ENCODE measurements at regions not wholly inside any gene's neighbourhood (a gene's known extent, or its start where the extent isn't known, plus 50 kb on each side); places are given as distances from the start of the nearest gene placed in this dataset.

- peaks cover 34 to 42% (median 38%) of the 10 kb centered on the region in 3 donors for H3K4me1 Mint-ChIP-seq
- no peak for DNase-seq
- H3K9me3 Mint-ChIP-seq: no peaks in the 10 kb centered on the region
- peaks cover 14% of the 10 kb centered on the region for H3K4me1 ChIP-seq (ENCODE audit: insufficient read depth, low read length)
- H3K4me3 Mint-ChIP-seq: peak overlapping the region in 5 of 7 donors; percentile 1 to 92 (median 82)
- no peak overlapping the region for H3K4me3 ChIP-seq (ENCODE audit: low read length)
- H3K36me3 Mint-ChIP-seq: peaks cover 0 to 5% (median 1%) of the 10 kb centered on the region in 3 donors
- no peaks in the 10 kb centered on the region for H3K9me3 ChIP-seq (ENCODE audit: low read length)
- CTCF ChIA-PET: interaction anchor here (1.2 kb wide), 1 partner anchor 187 kb away, joined by 3 read pairs; no protein-coding TSS in a partner anchor
- H3K27me3 Mint-ChIP-seq: peaks cover 0 to 1% of the 10 kb centered on the region in 2 donors
- H3K27me3 ChIP-seq (ENCODE audit: insufficient read depth, low read length, poor library complexity, severe bottlenecking): no peaks in the 10 kb centered on the region
- no peaks in the 10 kb centered on the region for H3K36me3 ChIP-seq (ENCODE audit: insufficient read depth, low read length)
- H3K27ac ChIP-seq (ENCODE audit: low read depth, low read length): no peak overlapping the region
- peak overlapping the region in 4 of 8 donors; percentile 1 to 44 (median 30) for H3K27ac Mint-ChIP-seq
- POLR2A ChIA-PET: interaction anchor here (1.8 kb wide), 1 partner anchor 183 kb away, joined by 4 read pairs; the partner anchor contains the start of gene FUT8
Measured at GRCh38 chr14:65228436-65228835, 126.1 kb upstream of the MAX start.

- Mint-ChIP-seq H3K4me1 (peaks cover 34 to 49% (median 38%) of the 10 kb centered on the region in 3 donors), H3K36me3 (peaks cover 0 to 5% (median 1%) of the 10 kb centered on the region in 3 donors), H3K4me3 (peak overlapping the region; percentile 82 to 94 (median 90)), H3K9me3 (no peaks in the 10 kb centered on the region), H3K27ac (peak overlapping the region; percentile 34 to 97 (median 91)), H3K27me3 (peaks cover 0 to 1% of the 10 kb centered on the region in 2 donors)
- POLR2A ChIA-PET: interaction anchor here (0.5 to 1.8 kb wide), 3 partner anchors 153 to 189 kb away, joined by 3 to 4 read pairs (median 3); partner anchors contain the start of gene FUT8
- Histone ChIP-seq H3K4me1 (ENCODE audit: insufficient read depth, low read length) (peaks cover 14% of the 10 kb centered on the region), H3K27me3 (ENCODE audit: insufficient read depth, low read length, poor library complexity, severe bottlenecking) (no peaks in the 10 kb centered on the region), H3K36me3 (ENCODE audit: insufficient read depth, low read length) (no peaks in the 10 kb centered on the region), H3K4me3 (ENCODE audit: low read length) (peak overlapping the region; percentile 50), H3K27ac (ENCODE audit: low read depth, low read length) (no peak overlapping the region), H3K9me3 (ENCODE audit: low read length) (no peaks in the 10 kb centered on the region)
- no peak for DNase-seq
- CTCF ChIA-PET: interaction anchor here (1.2 kb wide), 2 partner anchors 10 to 186 kb away, joined by 3 read pairs; no protein-coding TSS in a partner anchor
Measured at GRCh38 chr14:65228956-65229747, 126.8 kb upstream of the MAX start.

GRCh38 chr14:65229748-65230728 lies 127.7 kb upstream of the MAX start:
- peaks cover 0 to 2% of the 10 kb centered on the region in 2 donors for H3K27me3 Mint-ChIP-seq
- H3K27me3 ChIP-seq (ENCODE audit: insufficient read depth, low read length, poor library complexity, severe bottlenecking): no peaks in the 10 kb centered on the region
- DNase-seq: peak in 2 of 5 donors; percentile 18 to 39
- no peaks in the 10 kb centered on the region for H3K9me3 Mint-ChIP-seq
- H3K27ac ChIP-seq (ENCODE audit: low read depth, low read length): no peak overlapping the region
- H3K4me1 ChIP-seq (ENCODE audit: insufficient read depth, low read length): peaks cover 8% of the 10 kb centered on the region
- peak overlapping the region; percentile 46 to 97 (median 94) for H3K27ac Mint-ChIP-seq
- H3K4me3 ChIP-seq (ENCODE audit: low read length): peak overlapping the region; percentile 50
- H3K4me1 Mint-ChIP-seq: peaks cover 28 to 42% (median 31%) of the 10 kb centered on the region in 3 donors
- H3K36me3 ChIP-seq (ENCODE audit: insufficient read depth, low read length): no peaks in the 10 kb centered on the region
- H3K36me3 Mint-ChIP-seq: peaks cover 0 to 5% (median 1%) of the 10 kb centered on the region in 3 donors
- CTCF ChIA-PET: interaction anchor here (1.2 kb wide), 1 partner anchor 9 kb away, joined by 3 read pairs; no protein-coding TSS in a partner anchor
- no peaks in the 10 kb centered on the region for H3K9me3 ChIP-seq (ENCODE audit: low read length)
- peak overlapping the region; percentile 82 to 94 (median 90) for H3K4me3 Mint-ChIP-seq
- POLR2A ChIA-PET: interaction anchor here (0.5 to 1.8 kb wide), 3 partner anchors 154 to 190 kb away, joined by 3 to 4 read pairs (median 3); partner anchors contain the start of gene FUT8

GRCh38 chr14:65231286-65231980 lies 129.1 kb upstream of the MAX start:
- H3K27me3 ChIP-seq (ENCODE audit: insufficient read depth, low read length, poor library complexity, severe bottlenecking): no peaks in the 10 kb centered on the region
- CTCF ChIA-PET: interaction anchor here (1.0 kb wide), 1 partner anchor 8 kb away, joined by 4 read pairs; no protein-coding TSS in a partner anchor
- no peak for DNase-seq
- POLR2A ChIA-PET: no interaction called here
- peaks cover 0 to 1% of the 10 kb centered on the region in 2 donors for H3K27me3 Mint-ChIP-seq
- H3K9me3 Mint-ChIP-seq: no peaks in the 10 kb centered on the region
- peaks cover 17 to 30% (median 22%) of the 10 kb centered on the region in 3 donors for H3K4me1 Mint-ChIP-seq
- peaks cover 0 to 5% (median 1%) of the 10 kb centered on the region in 3 donors for H3K36me3 Mint-ChIP-seq
- H3K4me3 ChIP-seq (ENCODE audit: low read length): no peak overlapping the region
- H3K4me1 ChIP-seq (ENCODE audit: insufficient read depth, low read length): peaks cover 6% of the 10 kb centered on the region
- no peaks in the 10 kb centered on the region for H3K36me3 ChIP-seq (ENCODE audit: insufficient read depth, low read length)
- H3K9me3 ChIP-seq (ENCODE audit: low read length): no peaks in the 10 kb centered on the region
- H3K27ac Mint-ChIP-seq: no peak overlapping the region
- H3K4me3 Mint-ChIP-seq: no peak overlapping the region
- no peak overlapping the region for H3K27ac ChIP-seq (ENCODE audit: low read depth, low read length)

GRCh38 chr14:65234752-65235361 lies 132.5 kb upstream of the MAX start:
- no peaks in the 10 kb centered on the region for H3K27me3 ChIP-seq (ENCODE audit: insufficient read depth, low read length, poor library complexity, severe bottlenecking)
- Mint-ChIP-seq H3K4me1 (peaks cover 6 to 14% (median 6%) of the 10 kb centered on the region in 3 donors), H3K27ac (no peak overlapping the region), H3K27me3 (peaks cover 0 to 1% of the 10 kb centered on the region in 2 donors), H3K9me3 (no peaks in the 10 kb centered on the region), H3K4me3 (no peak overlapping the region), H3K36me3 (peaks cover 0 to 3% (median 0%) of the 10 kb centered on the region in 3 donors)
- H3K4me3 ChIP-seq (ENCODE audit: low read length): no peak overlapping the region
- H3K9me3 ChIP-seq (ENCODE audit: low read length): no peaks in the 10 kb centered on the region
- ChIA-PET POLR2A (no interaction called here), CTCF (no interaction called here)
- peaks cover 6% of the 10 kb centered on the region for H3K4me1 ChIP-seq (ENCODE audit: insufficient read depth, low read length)
- DNase-seq: no peak
- H3K27ac ChIP-seq (ENCODE audit: low read depth, low read length): no peak overlapping the region
- no peaks in the 10 kb centered on the region for H3K36me3 ChIP-seq (ENCODE audit: insufficient read depth, low read length)

- Histone ChIP-seq H3K4me1 (ENCODE audit: insufficient read depth, low read length) (no peaks in the 10 kb centered on the region), H3K27me3 (ENCODE audit: insufficient read depth, low read length, poor library complexity, severe bottlenecking) (no peaks in the 10 kb centered on the region), H3K27ac (ENCODE audit: low read depth, low read length) (no peak overlapping the region), H3K36me3 (ENCODE audit: insufficient read depth, low read length) (no peaks in the 10 kb centered on the region), H3K9me3 (ENCODE audit: low read length) (no peaks in the 10 kb centered on the region), H3K4me3 (ENCODE audit: low read length) (no peak overlapping the region)
- DNase-seq: no peak
- CTCF ChIA-PET: no interaction called here
- peaks cover 0 to 3% of the 10 kb centered on the region in 2 donors for H3K27me3 Mint-ChIP-seq
- H3K36me3 Mint-ChIP-seq: no peaks in the 10 kb centered on the region
- POLR2A ChIA-PET: no interaction called here
- H3K4me3 Mint-ChIP-seq: no peak overlapping the region
- peaks cover 4 to 12% (median 5%) of the 10 kb centered on the region in 3 donors for H3K4me1 Mint-ChIP-seq
- no peak overlapping the region for H3K27ac Mint-ChIP-seq
- no peaks in the 10 kb centered on the region for H3K9me3 Mint-ChIP-seq
Measured at GRCh38 chr14:65237023-65237814, 134.9 kb upstream of the MAX start.
